ENCODE measurements at regions not wholly inside any gene's neighbourhood (a gene's known extent, or its start where the extent isn't known, plus 50 kb on each side); places are given as distances from the start of the nearest gene placed in this dataset.

- no peak for DNase-seq (ENCODE audit: low spot score)
Measured at GRCh38 chr12:87794854-87795253, 234.3 kb downstream of the C12orf50 start.

- no peak for DNase-seq (ENCODE audit: low spot score)
Measured at GRCh38 chr12:87793131-87793530, 236.1 kb downstream of the C12orf50 start.

- DNase-seq (ENCODE audit: low spot score), result no peak
Measured at GRCh38 chr12:87784350-87784749, 244.9 kb downstream of the C12orf50 start.

GRCh38 chr12:87783467-87783866 lies 245.7 kb downstream of the C12orf50 start:
- DNase-seq (ENCODE audit: low spot score), result no peak

- no peak for DNase-seq (ENCODE audit: low spot score)
Measured at GRCh38 chr12:87782838-87783237, 246.4 kb downstream of the C12orf50 start.

GRCh38 chr12:87779858-87780498 lies 249.2 kb downstream of the C12orf50 start:
- DNase-seq (ENCODE audit: low spot score), result no peak

GRCh38 chr12:87779016-87779415 lies 250.2 kb downstream of the C12orf50 start:
- DNase-seq (ENCODE audit: low spot score), result no peak

GRCh38 chr12:87778065-87778464 lies 251.1 kb downstream of the C12orf50 start:
- no peak for DNase-seq (ENCODE audit: low spot score)

GRCh38 chr12:87775784-87776183 lies 253.4 kb downstream of the C12orf50 start:
- no peak for DNase-seq (ENCODE audit: low spot score)

- no peak for DNase-seq (ENCODE audit: low spot score)
Measured at GRCh38 chr12:87775051-87775450, 254.2 kb downstream of the C12orf50 start.

- DNase-seq (ENCODE audit: low spot score), result no peak
Measured at GRCh38 chr12:87772401-87772800, 256.8 kb downstream of the C12orf50 start.

GRCh38 chr12:87768501-87769287 lies 260.5 kb downstream of the C12orf50 start:
- no peak for DNase-seq (ENCODE audit: low spot score)

GRCh38 chr12:87766044-87766443 lies 263.2 kb downstream of the C12orf50 start:
- no peak for DNase-seq (ENCODE audit: low spot score)

GRCh38 chr12:87760943-87761342 lies 268.3 kb downstream of the C12orf50 start:
- no peak for DNase-seq (ENCODE audit: low spot score)

GRCh38 chr12:87758271-87758670 lies 270.9 kb downstream of the C12orf50 start:
- no peak for DNase-seq (ENCODE audit: low spot score)

- DNase-seq (ENCODE audit: low spot score), result no peak
Measured at GRCh38 chr12:87756721-87757120, 272.5 kb downstream of the C12orf50 start.

- no peak for DNase-seq (ENCODE audit: low spot score)
Measured at GRCh38 chr12:87756111-87756510, 273.1 kb downstream of the C12orf50 start.

- DNase-seq (ENCODE audit: low spot score), result peak; percentile 72
Measured at GRCh38 chr12:87728931-87729593, 300.1 kb downstream of the C12orf50 start.

GRCh38 chr12:87720967-87721366 lies 308.2 kb downstream of the C12orf50 start:
- no peak for DNase-seq (ENCODE audit: low spot score)

- DNase-seq (ENCODE audit: low spot score), result no peak
Measured at GRCh38 chr12:87704374-87704773, 324.8 kb downstream of the C12orf50 start.

GRCh38 chr12:87690236-87690810 lies 338.9 kb downstream of the C12orf50 start:
- no peak for DNase-seq (ENCODE audit: low spot score)

GRCh38 chr12:87689196-87689595 lies 340.0 kb downstream of the C12orf50 start:
- DNase-seq (ENCODE audit: low spot score), result no peak
